GM12865 (cell line): ENCODE measurements at regions not wholly inside any gene's neighbourhood (a gene's known extent, or its start where the extent isn't known, plus 50 kb on each side); places are given as distances from the start of the nearest gene placed in this dataset.

Experiments
- DNase-seq: peaks from one replicate; pipeline ENCODE4 v3.0.0; 2010; ENCODE audit warnings: low read depth
- H3K4me3 ChIP-seq: 2 replicates; pipeline ENCODE4 v1.5.1; 2011; ENCODE audit warnings: mild to moderate bottlenecking, low read depth, low read length, control low read depth
- TF ChIP-seq, protein P1 (sequence below): IDR thresholded peaks from 2 replicates; pipeline ENCODE4 v1.5.1; 2011; ENCODE audit warnings: low read length, control low read depth, low read depth, inconsistent platforms; ENCODE audit not compliant: insufficient read depth; ENCODE audit errors: missing control alignments

DNA sequence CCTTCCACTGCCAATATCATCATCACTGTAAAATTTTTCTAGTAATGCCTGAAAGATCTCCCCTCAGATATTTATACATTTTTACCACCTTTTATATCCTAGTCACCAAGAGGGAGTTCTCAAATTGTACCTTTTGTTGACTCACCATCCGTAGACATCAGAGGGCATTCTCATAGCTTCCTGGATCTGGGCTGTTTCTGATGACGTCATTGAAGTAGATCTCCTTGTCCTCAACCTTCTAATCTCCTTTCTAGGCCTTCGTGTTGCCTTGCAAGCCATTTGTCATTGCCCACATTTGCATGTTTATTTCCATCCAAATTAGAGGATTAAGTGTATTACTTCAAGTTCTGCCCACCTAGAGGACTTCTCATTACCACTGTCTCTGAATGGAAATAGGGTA, 193.4 kb upstream of the NRXN1 start:
- no peak overlapping the region for H3K4me3 ChIP-seq
- TF ChIP-seq, protein P1, sequence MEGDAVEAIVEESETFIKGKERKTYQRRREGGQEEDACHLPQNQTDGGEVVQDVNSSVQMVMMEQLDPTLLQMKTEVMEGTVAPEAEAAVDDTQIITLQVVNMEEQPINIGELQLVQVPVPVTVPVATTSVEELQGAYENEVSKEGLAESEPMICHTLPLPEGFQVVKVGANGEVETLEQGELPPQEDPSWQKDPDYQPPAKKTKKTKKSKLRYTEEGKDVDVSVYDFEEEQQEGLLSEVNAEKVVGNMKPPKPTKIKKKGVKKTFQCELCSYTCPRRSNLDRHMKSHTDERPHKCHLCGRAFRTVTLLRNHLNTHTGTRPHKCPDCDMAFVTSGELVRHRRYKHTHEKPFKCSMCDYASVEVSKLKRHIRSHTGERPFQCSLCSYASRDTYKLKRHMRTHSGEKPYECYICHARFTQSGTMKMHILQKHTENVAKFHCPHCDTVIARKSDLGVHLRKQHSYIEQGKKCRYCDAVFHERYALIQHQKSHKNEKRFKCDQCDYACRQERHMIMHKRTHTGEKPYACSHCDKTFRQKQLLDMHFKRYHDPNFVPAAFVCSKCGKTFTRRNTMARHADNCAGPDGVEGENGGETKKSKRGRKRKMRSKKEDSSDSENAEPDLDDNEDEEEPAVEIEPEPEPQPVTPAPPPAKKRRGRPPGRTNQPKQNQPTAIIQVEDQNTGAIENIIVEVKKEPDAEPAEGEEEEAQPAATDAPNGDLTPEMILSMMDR = no peak
- DNase-seq = no peak

DNA sequence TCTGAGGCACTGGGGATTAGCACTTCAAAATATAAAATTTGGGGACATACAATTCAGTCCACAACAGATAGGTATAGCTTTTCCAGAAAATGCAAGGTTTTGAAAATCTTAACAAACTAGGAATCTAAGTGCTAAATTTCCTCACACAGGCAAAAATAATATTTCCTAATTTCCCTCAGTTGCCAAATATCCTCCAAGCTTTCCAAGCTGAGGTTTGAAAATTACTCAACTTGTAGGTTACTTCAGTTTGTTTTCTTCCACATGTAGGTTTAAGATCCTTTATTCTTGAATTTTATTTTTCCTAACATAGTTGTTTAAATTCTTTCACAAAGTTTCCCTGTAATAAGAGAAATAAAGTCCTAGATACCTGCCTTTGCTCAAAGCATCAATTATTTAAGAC, 192.9 kb upstream of the NRXN1 start:
- H3K4me3 ChIP-seq = no peak overlapping the region
- DNase-seq = no peak
- TF ChIP-seq, protein P1 = no peak

DNA sequence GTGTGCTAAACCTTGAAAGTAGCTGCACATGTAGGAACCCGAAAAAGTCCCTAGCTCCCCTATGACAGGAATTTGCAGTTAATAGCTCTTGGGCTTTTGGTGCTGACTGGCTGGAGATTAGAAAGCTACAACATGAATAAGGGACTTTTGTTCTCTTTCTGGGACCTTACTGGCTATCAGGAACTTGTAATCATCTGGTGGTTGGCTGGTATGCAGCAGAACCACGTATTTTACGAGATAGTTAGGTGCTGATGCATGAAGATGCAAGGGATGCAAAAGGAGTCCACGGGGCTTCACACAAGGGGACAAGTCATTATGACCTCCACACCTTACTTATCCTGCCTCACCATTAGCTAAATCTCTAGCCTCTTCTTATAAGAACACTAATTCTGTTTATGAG, 190.2 kb upstream of the NRXN1 start:
- TF ChIP-seq, protein P1 = no peak
- H3K4me3 ChIP-seq = no peak overlapping the region
- no peak for DNase-seq

DNA sequence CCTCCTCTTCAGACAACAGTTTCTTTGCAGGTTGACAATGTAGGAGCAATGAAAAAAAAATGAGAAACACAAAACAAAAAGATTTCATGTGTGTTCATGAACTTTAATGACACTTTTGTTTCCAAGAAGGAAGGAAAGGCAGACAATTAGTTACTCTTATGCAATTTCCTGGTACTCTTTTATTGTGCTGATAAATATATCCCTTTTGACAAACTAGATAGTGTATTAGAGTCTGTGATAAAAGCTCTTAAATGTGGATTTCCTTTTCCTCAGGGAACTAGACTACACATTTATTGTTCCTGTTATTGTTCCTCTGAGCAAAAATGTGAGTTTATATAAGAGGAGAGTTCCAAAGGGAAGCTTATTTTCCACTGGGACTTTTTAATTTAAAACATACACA, 188.7 kb upstream of the NRXN1 start:
- DNase-seq = no peak
- H3K4me3 ChIP-seq = no peak overlapping the region
- TF ChIP-seq, protein P1 = no peak

- no peak overlapping the region for H3K4me3 ChIP-seq
- DNase-seq = no peak
- TF ChIP-seq, protein P1 = no peak
These were observed 188.1 kb upstream of the NRXN1 start for GRCh38 chr2:51220080-51220479.

- H3K4me3 ChIP-seq = no peak overlapping the region
- DNase-seq = no peak
- TF ChIP-seq, protein P1 = no peak
These were observed 187.5 kb upstream of the NRXN1 start for GRCh38 chr2:51219468-51219867.

- DNase-seq = no peak
- TF ChIP-seq, protein P1 = no peak
- H3K4me3 ChIP-seq = no peak overlapping the region
These were observed 186.1 kb upstream of the NRXN1 start for GRCh38 chr2:51218047-51218446.
